Activated naive CD4-positive, alpha-beta T cell treated with anti-CD3 and anti-CD28 coated beads, Interleukin-2, amount 50 U/mL, for 24 hours (primary cell): ENCODE measurements at regions not wholly inside any gene's neighbourhood (a gene's known extent, or its start where the extent isn't known, plus 50 kb on each side); places are given as distances from the start of the nearest gene placed in this dataset.

Source experiments
- H3K27ac Mint-ChIP-seq: one replicate; pipeline ENCODE4 v1.8.0; 2021; ENCODE audit warnings: mild to moderate bottlenecking, mixed read lengths
- H3K27me3 Mint-ChIP-seq: one replicate; pipeline ENCODE4 v1.8.0; 2021; ENCODE audit warnings: mixed read lengths
- H3K36me3 Mint-ChIP-seq: one replicate; pipeline ENCODE4 v1.8.0; 2021; ENCODE audit warnings: mixed read lengths
- H3K4me1 Mint-ChIP-seq: one replicate; pipeline ENCODE4 v1.8.0; 2021; ENCODE audit warnings: mixed read lengths
- H3K4me3 Mint-ChIP-seq: one replicate; pipeline ENCODE4 v1.8.0; 2021; ENCODE audit warnings: mild to moderate bottlenecking, mixed read lengths
- H3K9me3 Mint-ChIP-seq: one replicate; pipeline ENCODE4 v1.8.0; 2021; ENCODE audit warnings: mixed read lengths

GRCh38 chr5:125717209-125717608, 706.0 kb upstream of the GRAMD2B start:
- no peak overlapping the region for H3K27ac Mint-ChIP-seq
- H3K4me3 Mint-ChIP-seq: no peak overlapping the region
- H3K27me3 Mint-ChIP-seq: no peaks in the 10 kb centered on the region
- no peaks in the 10 kb centered on the region for H3K36me3 Mint-ChIP-seq
- no peaks in the 10 kb centered on the region for H3K4me1 Mint-ChIP-seq
- H3K9me3 Mint-ChIP-seq: peaks cover 5% of the 10 kb centered on the region

- Mint-ChIP-seq H3K4me1 (no peaks in the 10 kb centered on the region), H3K36me3 (no peaks in the 10 kb centered on the region), H3K27ac (no peak overlapping the region), H3K27me3 (no peaks in the 10 kb centered on the region), H3K4me3 (no peak overlapping the region), H3K9me3 (peaks cover 5% of the 10 kb centered on the region)
These were observed 703.4 kb upstream of the GRAMD2B start for GRCh38 chr5:125719681-125720347.

GRCh38 chr5:125720348-125720685, 702.9 kb upstream of the GRAMD2B start:
- no peaks in the 10 kb centered on the region for H3K27me3 Mint-ChIP-seq
- H3K9me3 Mint-ChIP-seq: peaks cover 5% of the 10 kb centered on the region
- no peak overlapping the region for H3K4me3 Mint-ChIP-seq
- H3K4me1 Mint-ChIP-seq: no peaks in the 10 kb centered on the region
- no peaks in the 10 kb centered on the region for H3K36me3 Mint-ChIP-seq
- H3K27ac Mint-ChIP-seq: no peak overlapping the region

GRCh38 chr5:125720721-125721120, 702.5 kb upstream of the GRAMD2B start:
- H3K27ac Mint-ChIP-seq: no peak overlapping the region
- no peaks in the 10 kb centered on the region for H3K4me1 Mint-ChIP-seq
- H3K36me3 Mint-ChIP-seq: no peaks in the 10 kb centered on the region
- peaks cover 5% of the 10 kb centered on the region for H3K9me3 Mint-ChIP-seq
- no peaks in the 10 kb centered on the region for H3K27me3 Mint-ChIP-seq
- no peak overlapping the region for H3K4me3 Mint-ChIP-seq

GRCh38 chr5:125722550-125722949, 700.7 kb upstream of the GRAMD2B start:
- H3K4me1 Mint-ChIP-seq: no peaks in the 10 kb centered on the region
- H3K9me3 Mint-ChIP-seq: peaks cover 5% of the 10 kb centered on the region
- H3K27ac Mint-ChIP-seq: no peak overlapping the region
- no peak overlapping the region for H3K4me3 Mint-ChIP-seq
- H3K36me3 Mint-ChIP-seq: no peaks in the 10 kb centered on the region
- H3K27me3 Mint-ChIP-seq: no peaks in the 10 kb centered on the region

- H3K27ac Mint-ChIP-seq: no peak overlapping the region
- H3K4me1 Mint-ChIP-seq: no peaks in the 10 kb centered on the region
- H3K27me3 Mint-ChIP-seq: no peaks in the 10 kb centered on the region
- no peak overlapping the region for H3K4me3 Mint-ChIP-seq
- H3K9me3 Mint-ChIP-seq: peaks cover 5% of the 10 kb centered on the region
- no peaks in the 10 kb centered on the region for H3K36me3 Mint-ChIP-seq
These were observed 697.5 kb upstream of the GRAMD2B start for GRCh38 chr5:125725691-125726090.

GRCh38 chr5:125743939-125744338, 679.3 kb upstream of the GRAMD2B start:
- H3K27ac Mint-ChIP-seq: no peak overlapping the region
- no peaks in the 10 kb centered on the region for H3K9me3 Mint-ChIP-seq
- H3K4me3 Mint-ChIP-seq: no peak overlapping the region
- no peaks in the 10 kb centered on the region for H3K4me1 Mint-ChIP-seq
- H3K27me3 Mint-ChIP-seq: no peaks in the 10 kb centered on the region
- no peaks in the 10 kb centered on the region for H3K36me3 Mint-ChIP-seq

GRCh38 chr5:125746917-125747316, 676.3 kb upstream of the GRAMD2B start:
- Mint-ChIP-seq H3K36me3 (no peaks in the 10 kb centered on the region), H3K27me3 (no peaks in the 10 kb centered on the region), H3K4me1 (no peaks in the 10 kb centered on the region), H3K4me3 (no peak overlapping the region), H3K27ac (no peak overlapping the region), H3K9me3 (peaks cover 5% of the 10 kb centered on the region)

- Mint-ChIP-seq H3K4me1 (no peaks in the 10 kb centered on the region), H3K4me3 (no peak overlapping the region), H3K36me3 (no peaks in the 10 kb centered on the region), H3K27ac (no peak overlapping the region), H3K9me3 (peaks cover 5% of the 10 kb centered on the region), H3K27me3 (no peaks in the 10 kb centered on the region)
These were observed 672.9 kb upstream of the GRAMD2B start for GRCh38 chr5:125750147-125750860.

GRCh38 chr5:125750861-125751186, 672.4 kb upstream of the GRAMD2B start:
- Mint-ChIP-seq H3K27me3 (no peaks in the 10 kb centered on the region), H3K9me3 (peaks cover 5% of the 10 kb centered on the region), H3K27ac (no peak overlapping the region), H3K36me3 (no peaks in the 10 kb centered on the region), H3K4me1 (no peaks in the 10 kb centered on the region), H3K4me3 (no peak overlapping the region)

- no peaks in the 10 kb centered on the region for H3K27me3 Mint-ChIP-seq
These were observed 666.8 kb upstream of the GRAMD2B start for GRCh38 chr5:125756456-125756855.

GRCh38 chr5:125766706-125767105, 656.5 kb upstream of the GRAMD2B start:
- no peaks in the 10 kb centered on the region for H3K4me1 Mint-ChIP-seq
- H3K4me3 Mint-ChIP-seq: no peak overlapping the region
- no peaks in the 10 kb centered on the region for H3K36me3 Mint-ChIP-seq
- H3K27me3 Mint-ChIP-seq: no peaks in the 10 kb centered on the region
- no peak overlapping the region for H3K27ac Mint-ChIP-seq
- H3K9me3 Mint-ChIP-seq: peaks cover 20% of the 10 kb centered on the region

More at GRCh38 chr5:125756456-125756855, 666.8 kb upstream of the GRAMD2B start:
- no peak overlapping the region for H3K4me3 Mint-ChIP-seq
- H3K4me1 Mint-ChIP-seq: no peaks in the 10 kb centered on the region
- peaks cover 5% of the 10 kb centered on the region for H3K9me3 Mint-ChIP-seq
- no peaks in the 10 kb centered on the region for H3K36me3 Mint-ChIP-seq
- H3K27ac Mint-ChIP-seq: no peak overlapping the region

- Mint-ChIP-seq H3K27me3 (no peaks in the 10 kb centered on the region), H3K36me3 (no peaks in the 10 kb centered on the region), H3K4me1 (no peaks in the 10 kb centered on the region), H3K27ac (no peak overlapping the region), H3K4me3 (no peak overlapping the region), H3K9me3 (no peaks in the 10 kb centered on the region)
These were observed 647.3 kb upstream of the GRAMD2B start for GRCh38 chr5:125775896-125776295.

- Mint-ChIP-seq H3K27ac (no peak overlapping the region), H3K4me3 (no peak overlapping the region), H3K27me3 (no peaks in the 10 kb centered on the region), H3K4me1 (no peaks in the 10 kb centered on the region), H3K9me3 (no peaks in the 10 kb centered on the region), H3K36me3 (no peaks in the 10 kb centered on the region)
These were observed 646.5 kb upstream of the GRAMD2B start for GRCh38 chr5:125776656-125777139.

GRCh38 chr5:125778791-125779190, 644.4 kb upstream of the GRAMD2B start:
- H3K27me3 Mint-ChIP-seq: no peaks in the 10 kb centered on the region

GRCh38 chr5:125785407-125785806, 637.8 kb upstream of the GRAMD2B start:
- no peaks in the 10 kb centered on the region for H3K4me1 Mint-ChIP-seq
- H3K27ac Mint-ChIP-seq: no peak overlapping the region
- no peaks in the 10 kb centered on the region for H3K36me3 Mint-ChIP-seq
- H3K9me3 Mint-ChIP-seq: peaks cover 6% of the 10 kb centered on the region
- H3K27me3 Mint-ChIP-seq: no peaks in the 10 kb centered on the region
- no peak overlapping the region for H3K4me3 Mint-ChIP-seq

More at GRCh38 chr5:125778791-125779190, 644.4 kb upstream of the GRAMD2B start:
- peaks cover 6% of the 10 kb centered on the region for H3K9me3 Mint-ChIP-seq
- no peak overlapping the region for H3K4me3 Mint-ChIP-seq
- H3K4me1 Mint-ChIP-seq: no peaks in the 10 kb centered on the region
- H3K36me3 Mint-ChIP-seq: no peaks in the 10 kb centered on the region
- H3K27ac Mint-ChIP-seq: no peak overlapping the region
